COR-L47 (cell line): ENCODE measurements at regions not wholly inside any gene's neighbourhood (a gene's known extent, or its start where the extent isn't known, plus 50 kb on each side); places are given as distances from the start of the nearest gene placed in this dataset.
"Not testable (repeated sequence)": the region's sequence is repeated elsewhere in the genome, so short reads cannot be mapped to it uniquely, and the experiment has no call there.

Experiments
- DNase-seq: peaks from one replicate; lab custom pipeline; 2025; lab: John Stamatoyannopoulos, UW

DNA sequence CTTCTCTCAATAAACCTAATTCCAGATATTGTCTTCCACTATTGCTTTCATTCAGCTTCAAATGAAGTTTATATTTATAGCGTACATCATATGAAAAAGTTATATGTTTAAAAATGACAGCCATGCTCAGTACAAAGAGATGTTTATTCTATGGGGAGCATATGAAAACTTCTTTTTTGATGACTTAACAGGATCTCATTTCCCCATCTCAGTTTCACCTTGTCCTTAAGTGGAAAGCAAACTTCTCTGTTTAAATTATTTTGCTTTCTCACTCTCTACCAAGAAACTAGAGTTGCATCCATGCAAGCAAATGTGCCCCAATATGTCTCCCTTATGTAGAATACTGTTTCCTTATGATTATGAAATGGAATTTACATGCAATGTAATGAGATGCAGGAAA is 799.5 kb upstream of the RGS18 start:
- no peak for DNase-seq

- no peak for DNase-seq
Observed at GRCh38 chr1:191366686-191367085, 791.6 kb upstream of the RGS18 start.

DNA sequence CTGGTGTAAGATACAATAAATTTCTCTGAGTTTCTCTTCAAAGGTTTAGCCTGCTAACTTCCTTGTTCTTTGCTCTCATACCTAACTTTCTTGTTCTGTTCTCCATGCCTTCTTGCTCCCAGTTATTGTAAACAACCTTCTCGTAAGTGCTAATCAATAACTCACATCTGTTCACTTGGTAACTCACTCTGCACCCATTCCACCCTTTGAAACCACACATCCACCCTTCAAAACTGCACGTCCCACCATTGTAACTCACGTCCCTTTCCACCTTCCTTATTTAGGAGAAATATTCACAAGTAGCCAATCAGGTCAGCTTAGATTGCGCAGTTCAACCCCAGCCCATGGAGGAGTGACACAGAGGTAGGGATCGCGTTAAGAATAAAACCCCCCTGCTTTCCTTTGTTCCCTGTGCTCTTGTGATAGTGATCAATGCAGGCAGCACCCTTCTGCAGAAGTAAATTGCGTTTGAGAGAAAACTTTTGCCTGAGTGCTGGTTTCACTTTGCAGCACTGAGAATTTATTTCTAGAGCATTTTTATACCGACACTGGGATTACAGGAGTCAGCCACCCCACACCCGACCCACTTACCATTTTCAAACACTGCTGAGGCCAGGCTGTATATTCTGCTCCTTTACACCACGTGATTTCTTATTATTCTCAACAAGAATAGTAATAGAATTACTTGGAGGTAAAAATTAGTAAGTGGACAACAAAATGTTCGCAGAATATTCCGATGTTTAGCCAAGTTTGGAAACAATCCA is 789.2 kb upstream of the RGS18 start:
- DNase-seq = no peak

GRCh38 chr1:191371626-191372025 is 786.6 kb upstream of the RGS18 start:
- no peak for DNase-seq

- no peak for DNase-seq
Observed at GRCh38 chr1:191388283-191388682, 770.0 kb upstream of the RGS18 start.

DNA sequence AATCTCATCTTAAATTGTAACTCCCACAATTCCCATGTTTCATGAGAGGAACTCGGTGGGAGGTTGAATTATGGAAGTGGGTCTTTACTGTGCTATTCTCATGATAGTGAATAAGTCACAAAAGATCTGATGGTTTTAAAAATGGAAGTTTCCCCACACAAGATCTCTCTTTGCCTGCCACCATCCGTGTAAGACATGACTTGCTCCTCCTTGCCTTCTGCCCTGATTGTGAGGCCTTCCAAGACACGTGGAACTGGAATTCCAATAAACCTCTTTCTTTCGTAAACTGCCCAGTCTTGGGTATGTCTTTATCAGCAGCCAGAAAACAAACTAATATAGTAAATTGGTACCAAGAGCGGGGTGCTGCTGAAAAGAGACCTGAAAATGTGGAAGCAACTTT is 761.6 kb upstream of the RGS18 start:
- no peak for DNase-seq

- DNase-seq = no peak
Observed at GRCh38 chr1:191398551-191398950, 759.7 kb upstream of the RGS18 start.

- DNase-seq = no peak
Observed at GRCh38 chr1:191405417-191405816, 752.8 kb upstream of the RGS18 start.

DNA sequence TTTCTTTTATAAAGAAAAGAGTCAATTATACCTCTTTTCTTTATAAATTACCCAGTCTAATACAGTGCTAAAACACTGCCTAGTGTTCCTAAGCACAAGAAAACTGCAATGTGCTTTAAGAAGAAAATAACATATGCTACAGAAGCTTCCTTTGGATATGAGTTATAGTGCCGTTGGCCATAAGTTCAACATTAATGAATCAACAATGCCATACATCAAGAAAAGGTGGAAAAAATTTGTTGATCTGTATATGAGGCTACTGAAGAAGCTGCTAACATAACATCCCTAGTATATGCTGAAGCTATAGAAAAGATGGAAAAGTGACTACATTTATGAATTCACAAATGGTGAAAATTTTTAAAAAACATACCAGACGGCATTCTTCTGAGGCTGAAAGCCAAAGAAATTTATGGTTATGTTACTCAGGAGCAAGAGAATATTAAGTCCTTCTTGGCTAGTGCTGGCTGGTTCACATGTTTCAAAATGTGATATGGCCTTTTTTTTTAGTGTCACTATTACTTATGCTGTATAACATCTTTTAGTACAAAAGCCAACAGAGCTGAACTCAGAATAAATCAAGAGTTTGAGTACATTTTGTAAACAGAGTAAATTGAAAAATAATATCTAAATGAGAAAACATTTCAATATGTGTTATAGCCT is 743.2 kb upstream of the RGS18 start:
- DNase-seq = no peak

GRCh38 chr1:191419842-191420241 is 738.4 kb upstream of the RGS18 start:
- DNase-seq = no peak

DNA sequence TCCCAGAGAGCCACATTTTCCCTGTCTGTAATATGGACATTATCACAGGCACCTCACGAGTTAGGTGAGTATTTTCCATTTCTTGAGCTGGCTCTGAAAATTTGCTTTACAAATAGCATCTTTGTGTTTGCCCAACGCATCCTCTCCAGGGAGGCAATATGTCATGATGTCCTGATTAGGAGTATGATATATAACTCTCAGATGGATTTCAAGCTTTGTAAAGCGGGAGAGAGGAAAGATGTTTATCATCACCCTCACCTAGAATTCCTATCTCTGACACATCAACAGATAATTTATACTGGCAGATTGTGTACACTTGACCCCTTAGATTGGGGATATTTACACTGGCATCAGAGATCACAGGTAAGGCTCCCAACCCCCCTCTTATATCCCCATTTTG is 730.7 kb upstream of the RGS18 start:
- DNase-seq = no peak

- no peak for DNase-seq
Observed at GRCh38 chr1:191432817-191433216, 725.4 kb upstream of the RGS18 start.

GRCh38 chr1:191438979-191439378 is 719.3 kb upstream of the RGS18 start:
- no peak for DNase-seq

- DNase-seq = not testable (repeated sequence)
Observed at GRCh38 chr1:191448279-191448678, 710.0 kb upstream of the RGS18 start.

- no peak for DNase-seq
Observed at GRCh38 chr1:191452586-191452985, 705.7 kb upstream of the RGS18 start.

DNA sequence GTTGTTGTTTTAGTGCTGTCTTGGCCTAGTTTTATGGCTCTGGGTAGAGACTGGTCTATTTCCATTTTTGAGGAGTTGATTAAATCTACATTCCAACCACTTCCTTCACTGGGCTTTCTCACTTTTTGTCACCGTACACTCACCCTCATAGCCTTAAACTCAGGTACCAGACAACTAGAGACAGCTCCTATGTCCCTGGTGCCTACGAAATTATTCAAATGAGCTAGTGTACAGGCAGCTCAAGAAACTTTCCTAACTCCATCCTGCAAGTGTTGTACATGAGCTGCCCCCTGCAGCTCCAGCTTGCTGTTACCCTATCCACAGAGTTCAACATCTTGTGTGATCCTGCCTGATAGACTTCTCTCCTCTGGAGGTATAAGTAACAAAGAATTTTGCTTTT is 704.8 kb upstream of the RGS18 start:
- DNase-seq = no peak

- DNase-seq = no peak
Observed at GRCh38 chr1:191457889-191458288, 700.4 kb upstream of the RGS18 start.

DNA sequence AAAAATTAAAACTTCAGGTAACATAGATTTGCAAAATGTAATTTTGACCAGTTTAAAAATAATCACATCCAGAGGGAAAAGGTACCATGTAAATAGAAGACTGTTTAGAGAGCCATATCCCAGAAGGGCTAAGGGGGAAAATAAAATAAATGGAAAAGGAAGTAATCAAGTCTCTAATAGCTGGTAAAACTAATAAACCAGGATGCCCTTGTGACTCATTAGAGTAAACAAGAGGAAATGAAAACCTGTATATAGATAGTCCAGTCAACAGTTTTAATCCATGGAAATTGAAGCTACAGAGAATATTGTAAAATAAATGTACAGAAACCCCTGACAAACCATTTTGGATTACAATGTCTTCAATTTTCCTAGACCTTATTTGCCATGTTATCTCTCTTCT is 698.0 kb upstream of the RGS18 start:
- no peak for DNase-seq

- no peak for DNase-seq
Observed at GRCh38 chr1:191483988-191484387, 674.3 kb upstream of the RGS18 start.

DNA sequence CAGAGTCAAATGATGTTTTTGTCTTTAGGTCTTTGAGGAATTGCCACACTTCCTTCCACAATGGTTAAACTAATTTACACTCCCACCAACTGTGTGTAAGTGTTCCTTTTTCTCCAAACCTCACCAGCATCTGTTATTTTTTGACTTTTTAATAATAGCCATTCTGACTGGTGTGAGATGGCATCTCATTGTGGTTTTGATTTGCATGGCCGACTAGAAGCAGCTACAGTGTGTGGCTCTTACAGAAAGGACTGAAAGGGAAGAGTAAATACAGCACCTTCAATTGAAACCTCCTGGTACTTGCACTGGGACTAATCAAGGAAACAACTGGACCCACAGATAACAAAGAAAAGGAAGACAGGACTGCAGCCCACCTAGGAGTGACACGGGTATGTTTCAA is 668.0 kb upstream of the RGS18 start:
- DNase-seq = no peak

DNA sequence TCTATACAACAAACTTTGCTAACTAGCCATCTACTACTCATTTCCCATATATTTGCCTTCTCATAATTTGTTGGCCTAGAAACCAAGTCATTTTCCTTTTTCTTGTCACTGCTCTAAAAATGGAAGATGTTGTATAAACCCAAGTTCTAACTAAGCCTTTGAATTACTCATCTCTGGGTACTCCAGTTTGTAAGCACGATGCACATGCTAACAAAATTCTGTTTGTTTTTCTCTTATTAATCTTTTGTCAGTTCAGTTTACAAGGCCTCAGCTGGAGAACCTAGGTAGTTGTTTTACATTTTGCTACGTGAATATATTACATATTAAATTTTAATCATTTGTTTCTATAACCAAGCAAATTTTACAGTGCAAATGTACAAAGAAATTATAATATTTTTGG is 663.2 kb upstream of the RGS18 start:
- no peak for DNase-seq

DNA sequence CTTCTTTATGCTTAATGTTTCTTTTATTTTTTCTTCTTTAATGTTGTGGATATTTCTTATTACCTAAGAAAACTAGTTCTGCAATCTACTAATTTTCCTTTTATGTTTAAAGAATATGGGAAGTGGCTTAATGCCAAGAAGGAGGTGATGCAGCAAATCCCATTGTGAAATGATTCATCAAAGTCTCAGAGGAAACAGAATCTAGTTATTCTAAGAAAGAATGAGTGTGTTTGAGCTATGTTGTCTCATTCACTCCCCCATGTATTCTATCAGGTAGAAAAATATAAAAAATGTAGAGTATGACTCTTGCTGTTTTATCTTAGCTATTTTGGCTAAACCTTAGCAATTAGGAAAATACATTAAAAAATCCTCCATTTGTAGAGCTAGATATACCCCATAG is 659.9 kb upstream of the RGS18 start:
- DNase-seq = peak; percentile 1

GRCh38 chr1:191498825-191499224 is 659.4 kb upstream of the RGS18 start:
- DNase-seq = no peak

- no peak for DNase-seq
Observed at GRCh38 chr1:191504999-191505398, 653.3 kb upstream of the RGS18 start.
